CD4-positive, alpha-beta T cell treated with Interleukin-15 for 1 hour (primary cell): ENCODE measurements at regions not wholly inside any gene's neighbourhood (a gene's known extent, or its start where the extent isn't known, plus 50 kb on each side); places are given as distances from the start of the nearest gene placed in this dataset.

ENCODE experiments used
- DNase-seq: peaks from one replicate; pipeline ENCODE4 v3.0.0-alpha.2; 2020

DNA sequence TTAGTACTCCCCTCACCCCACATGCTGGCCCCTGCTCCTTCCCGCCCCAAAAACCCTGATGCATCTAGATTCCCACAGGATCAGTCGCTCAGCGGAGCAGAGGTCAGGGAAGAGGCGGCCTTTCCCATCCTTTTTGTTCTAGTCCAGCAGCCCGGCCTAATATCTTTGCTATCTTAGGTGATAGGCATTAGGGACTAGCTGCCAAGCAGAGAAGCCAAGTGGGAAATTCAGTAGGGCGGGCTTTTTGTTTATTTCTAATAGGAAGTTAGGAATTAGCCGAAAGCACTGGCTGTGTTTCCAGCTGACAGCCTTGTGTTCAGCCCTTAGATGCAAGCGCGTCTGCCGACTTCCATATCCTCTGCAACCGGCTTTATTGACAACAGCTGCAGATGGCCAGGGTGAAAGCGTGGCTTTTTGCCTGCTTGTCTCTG, 59.0 kb upstream of the BCAR3 start:
- no peak for DNase-seq

DNA sequence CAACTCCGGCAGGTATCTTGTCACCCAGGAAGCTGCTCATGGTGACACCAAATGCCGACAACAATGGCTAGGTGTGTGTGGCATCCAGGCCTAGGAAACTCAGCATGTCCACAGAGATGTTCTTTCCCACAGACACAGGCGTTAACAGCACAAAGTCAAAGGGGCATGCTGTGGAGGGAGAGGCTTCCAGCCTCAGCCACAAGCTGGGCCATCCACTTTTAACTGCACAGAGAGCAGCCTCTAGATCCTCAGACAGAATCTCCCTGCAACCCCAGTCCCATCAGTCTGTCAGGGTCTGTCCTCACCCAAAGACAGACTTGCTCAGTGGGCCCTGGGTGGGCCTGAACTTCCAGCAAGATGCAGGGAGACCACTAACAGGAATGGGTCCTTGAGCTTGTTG, 58.5 kb upstream of the BCAR3 start:
- DNase-seq, result no peak

DNA sequence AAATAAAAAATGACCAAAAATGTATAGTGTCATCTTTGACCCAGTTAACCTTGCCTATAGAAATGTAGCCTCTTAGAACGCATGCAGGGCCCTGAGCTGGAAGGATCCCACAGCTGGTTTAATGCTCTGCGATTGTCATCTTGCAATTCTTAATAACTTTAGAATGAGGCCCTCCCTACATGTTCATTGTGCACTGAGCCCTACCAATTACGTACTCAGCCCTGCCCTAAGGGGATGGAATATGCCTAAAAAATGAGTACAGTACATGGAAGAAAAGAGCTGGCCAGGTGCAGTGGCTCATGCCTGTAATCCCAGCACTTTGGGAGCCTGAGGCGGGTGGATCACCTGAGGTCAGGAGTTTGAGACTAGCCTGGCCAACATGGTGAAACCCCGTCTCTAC, 57.8 kb upstream of the BCAR3 start:
- no peak for DNase-seq

DNA sequence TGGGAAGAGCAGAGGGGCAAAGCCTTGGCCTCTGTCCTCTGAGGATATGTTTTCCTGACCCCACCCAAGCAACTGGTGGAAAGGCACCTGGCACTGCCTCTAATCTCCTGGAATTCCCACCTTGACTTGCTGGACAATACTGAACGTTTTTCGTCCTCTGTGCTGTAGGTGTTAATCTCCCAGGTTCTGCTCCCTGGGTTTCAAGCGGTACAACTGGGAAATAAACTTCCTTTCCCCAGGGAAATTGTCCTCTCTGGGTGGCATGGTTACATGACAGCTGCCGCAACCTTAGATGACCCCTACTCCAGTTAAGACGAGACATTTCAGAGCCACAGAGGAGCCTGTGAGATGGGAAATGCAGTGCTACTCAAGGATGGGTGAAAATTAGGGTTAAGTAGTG, 57.3 kb upstream of the BCAR3 start:
- DNase-seq, result no peak

GRCh38 chr1:93738075-93738622, 56.5 kb upstream of the BCAR3 start:
- no peak for DNase-seq

GRCh38 chr1:93735722-93736121, 54.1 kb upstream of the BCAR3 start:
- no peak for DNase-seq

DNA sequence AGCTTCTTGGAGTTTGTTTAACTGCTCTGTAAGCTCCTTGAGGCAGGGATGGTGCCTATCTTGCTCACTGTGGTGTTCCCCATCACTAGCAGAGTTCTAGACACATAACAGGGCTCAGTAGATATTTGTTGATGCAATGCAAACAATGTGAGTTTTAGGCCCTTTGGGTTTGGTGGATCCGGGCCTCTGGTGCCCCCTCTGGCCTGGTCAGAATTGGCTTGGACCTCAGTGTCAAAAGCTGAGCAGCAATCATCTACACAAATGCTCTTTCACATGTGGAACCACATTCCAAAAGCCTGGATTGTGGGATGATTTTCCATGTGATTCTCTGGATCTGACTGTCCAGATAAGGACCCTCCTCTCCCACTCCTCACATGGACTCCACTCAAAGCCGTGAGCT, 53.4 kb upstream of the BCAR3 start:
- no peak for DNase-seq

DNA sequence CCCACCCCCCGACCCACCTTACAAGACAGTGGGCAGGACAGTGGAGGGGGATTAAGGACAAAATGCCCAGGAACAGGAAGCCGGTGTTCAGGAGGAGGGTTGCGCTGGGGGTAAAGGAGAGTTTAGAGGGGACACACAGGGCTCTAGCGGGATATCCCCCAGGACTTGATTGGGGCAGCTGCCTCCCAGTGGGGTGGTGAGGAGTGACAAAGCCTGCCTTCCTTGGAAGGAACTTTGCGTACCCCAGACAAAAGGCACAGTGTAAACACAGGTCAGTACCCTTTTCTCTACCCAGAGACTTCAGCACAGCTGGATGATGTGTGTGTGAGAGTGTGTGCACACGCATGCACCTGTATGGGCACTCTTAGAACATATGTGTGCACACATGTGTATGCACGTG, 51.7 kb upstream of the BCAR3 start:
- DNase-seq, result no peak

- no peak for DNase-seq
These were observed 50.9 kb upstream of the BCAR3 start for GRCh38 chr1:93732514-93732913.
